HEK293 (cell line): ENCODE measurements at regions not wholly inside any gene's neighbourhood (a gene's known extent, or its start where the extent isn't known, plus 50 kb on each side); places are given as distances from the start of the nearest gene placed in this dataset.
"Not testable (repeated sequence)": the region's sequence is repeated elsewhere in the genome, so short reads cannot be mapped to it uniquely, and the experiment has no call there.

Experiments used
- CTCF ChIA-PET: fragments of 350-600 bp; formaldehyde crosslinking; extraction: SDS; loops from one replicate; lab custom pipeline; 2021; ENCODE audit warnings: antibody characterized with exemption; lab: Yijun Ruan, JAX
- POLR2A ChIA-PET: fragments of 300-600 bp; formaldehyde crosslinking; extraction: SDS; loops from one replicate; lab custom pipeline; 2020; ENCODE audit warnings: antibody characterized with exemption, inconsistent platforms; lab: Yijun Ruan, JAX
- H3K27ac ChIP-seq: fragments of 200-500 bp; sonication (Bioruptor generic); 2 replicates; pipeline ENCODE4 v1.5.1; 2014; ENCODE audit warnings: low read depth, low read length, control low read depth, inconsistent platforms; ENCODE audit errors: extremely low read depth
- H3K36me3 ChIP-seq, 2 experiments: fragments of 200-500 bp in 1 of 2; sonication (Bioruptor generic) in 1 of 2; 1 replicate in 1 of 2; 2 replicates in 1 of 2; pipeline ENCODE4 v1.5.1; 2014 to 2017; ENCODE audit warnings: inconsistent platforms in 2 of 2, low read length in 2 of 2; ENCODE audit not compliant: control insufficient read depth in 2 of 2, insufficient read depth in 1 of 2
- H3K4me1 ChIP-seq: fragments of 200-500 bp; sonication (Bioruptor generic); 2 replicates; pipeline ENCODE4 v1.5.1; 2014; ENCODE audit warnings: mild to moderate bottlenecking, low read length, inconsistent platforms; ENCODE audit not compliant: control insufficient read depth, insufficient read depth
- H3K4me3 ChIP-seq: 2 replicates; pipeline ENCODE4 v1.5.1; 2011; ENCODE audit warnings: low read depth, mild to moderate bottlenecking, control low read depth, low read length, moderate library complexity
- H3K9me3 ChIP-seq: fragments of 200-500 bp; sonication (Bioruptor generic); 2 replicates; pipeline ENCODE4 v1.5.1; 2014; ENCODE audit warnings: low read depth, low read length, inconsistent platforms; ENCODE audit not compliant: control insufficient read depth, insufficient read depth
- OSR2 ChIP-seq: fragments of 450-650 bp; formaldehyde crosslinking; IDR thresholded peaks from 2 replicates; pipeline ENCODE4 v1.5.1; 2016; ENCODE audit warnings: missing biosample characterization, missing genetic modification characterization
- ZNF341 ChIP-seq: fragments of 450-650 bp; formaldehyde crosslinking; IDR thresholded peaks from 2 replicates; pipeline ENCODE4; 2016; ENCODE audit warnings: low read depth, missing biosample characterization, missing genetic modification characterization
- TF ChIP-seq, protein P1 (sequence below): fragments of 450-650 bp; formaldehyde crosslinking; optimal IDR thresholded peaks from 2 replicates; pipeline ENCODE3; 2016; ENCODE audit warnings: missing biosample characterization, mild to moderate bottlenecking, missing genetic modification characterization
- TF ChIP-seq, protein P2 (sequence below): fragments of 450-650 bp; formaldehyde crosslinking; IDR thresholded peaks from 2 replicates; pipeline ENCODE4 v1.5.1; 2017; ENCODE audit warnings: missing biosample characterization, mild to moderate bottlenecking, missing genetic modification characterization, moderate library complexity

DNA sequence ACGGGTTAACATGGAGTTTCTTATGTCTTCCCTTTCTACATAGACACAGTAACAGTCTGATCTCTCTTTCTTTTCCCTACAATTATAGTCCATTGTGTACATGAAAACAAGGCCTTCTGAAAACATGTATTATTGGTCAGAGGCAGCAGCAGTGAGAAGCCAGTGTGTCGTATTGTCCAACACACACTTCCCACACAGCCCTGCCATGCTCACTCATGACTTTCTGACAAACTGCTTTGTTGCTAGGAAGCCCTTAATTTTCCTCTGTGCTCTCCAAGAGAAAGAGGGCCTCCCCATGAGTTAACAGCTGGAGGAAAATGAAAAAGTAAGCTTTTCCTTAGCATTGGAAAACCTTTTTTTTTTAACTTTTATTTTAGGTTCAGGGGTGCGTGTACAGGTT lies 56.4 kb upstream of the N4BP3 start:
- no peak for TF ChIP-seq OSR2
- TF ChIP-seq, protein P1, sequence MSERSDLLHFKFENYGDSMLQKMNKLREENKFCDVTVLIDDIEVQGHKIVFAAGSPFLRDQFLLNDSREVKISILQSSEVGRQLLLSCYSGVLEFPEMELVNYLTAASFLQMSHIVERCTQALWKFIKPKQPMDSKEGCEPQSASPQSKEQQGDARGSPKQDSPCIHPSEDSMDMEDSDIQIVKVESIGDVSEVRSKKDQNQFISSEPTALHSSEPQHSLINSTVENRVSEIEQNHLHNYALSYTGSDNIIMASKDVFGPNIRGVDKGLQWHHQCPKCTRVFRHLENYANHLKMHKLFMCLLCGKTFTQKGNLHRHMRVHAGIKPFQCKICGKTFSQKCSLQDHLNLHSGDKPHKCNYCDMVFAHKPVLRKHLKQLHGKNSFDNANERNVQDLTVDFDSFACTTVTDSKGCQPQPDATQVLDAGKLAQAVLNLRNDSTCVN (tag by site-specific recombination), result no peak
- no peak for TF ChIP-seq ZNF341 (tag by site-specific recombination)
- TF ChIP-seq, protein P2, sequence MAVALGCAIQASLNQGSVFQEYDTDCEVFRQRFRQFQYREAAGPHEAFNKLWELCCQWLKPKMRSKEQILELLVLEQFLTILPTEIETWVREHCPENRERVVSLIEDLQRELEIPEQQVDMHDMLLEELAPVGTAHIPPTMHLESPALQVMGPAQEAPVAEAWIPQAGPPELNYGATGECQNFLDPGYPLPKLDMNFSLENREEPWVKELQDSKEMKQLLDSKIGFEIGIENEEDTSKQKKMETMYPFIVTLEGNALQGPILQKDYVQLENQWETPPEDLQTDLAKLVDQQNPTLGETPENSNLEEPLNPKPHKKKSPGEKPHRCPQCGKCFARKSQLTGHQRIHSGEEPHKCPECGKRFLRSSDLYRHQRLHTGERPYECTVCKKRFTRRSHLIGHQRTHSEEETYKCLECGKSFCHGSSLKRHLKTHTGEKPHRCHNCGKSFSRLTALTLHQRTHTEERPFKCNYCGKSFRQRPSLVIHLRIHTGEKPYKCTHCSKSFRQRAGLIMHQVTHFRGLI (tag by site-specific recombination), result no peak
- TF ChIP-seq, all 188 proteins: peak for 0
- Histone ChIP-seq H3K4me3 (no peak overlapping the region), H3K4me1 (no peaks in the 10 kb centered on the region), H3K36me3 (no peaks in the 10 kb centered on the region), H3K9me3 (no peaks in the 10 kb centered on the region), H3K27ac (no peak overlapping the region)
- ChIA-PET POLR2A (no interaction called here), CTCF (interaction anchor here (0.6 to 1.1 kb wide), 3 partner anchors 46 to 1900 kb away, joined by 3 to 5 read pairs (median 3); no protein-coding TSS in a partner anchor)

DNA sequence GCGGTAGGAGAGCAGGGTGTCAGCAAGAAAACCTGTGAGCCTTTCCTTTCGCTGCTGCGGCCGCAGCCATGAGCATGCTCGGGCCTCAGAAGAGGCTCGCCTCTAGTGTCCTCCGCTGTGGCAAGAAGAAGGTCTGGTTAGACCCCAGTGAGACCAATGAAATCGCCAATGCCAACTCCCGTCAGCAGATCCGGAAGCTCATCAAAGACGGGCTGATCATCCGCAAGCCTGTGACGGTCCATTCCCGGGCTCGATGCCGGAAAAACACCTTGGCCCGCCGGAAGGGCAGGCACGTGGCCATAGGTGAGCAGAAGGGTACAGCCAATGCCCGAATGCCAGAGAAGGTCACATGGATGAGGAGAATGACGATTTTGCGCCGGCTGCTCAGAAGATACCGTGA lies 57.8 kb upstream of the N4BP3 start:
- CTCF ChIA-PET, result interaction anchor here (1.1 kb wide), 1 partner anchor 71 kb away, joined by 5 read pairs; no protein-coding TSS in a partner anchor
- H3K4me1 ChIP-seq, H3K36me3 ChIP-seq, POLR2A ChIA-PET, H3K4me3 ChIP-seq, H3K9me3 ChIP-seq, H3K27ac ChIP-seq: not testable (repeated sequence)

DNA sequence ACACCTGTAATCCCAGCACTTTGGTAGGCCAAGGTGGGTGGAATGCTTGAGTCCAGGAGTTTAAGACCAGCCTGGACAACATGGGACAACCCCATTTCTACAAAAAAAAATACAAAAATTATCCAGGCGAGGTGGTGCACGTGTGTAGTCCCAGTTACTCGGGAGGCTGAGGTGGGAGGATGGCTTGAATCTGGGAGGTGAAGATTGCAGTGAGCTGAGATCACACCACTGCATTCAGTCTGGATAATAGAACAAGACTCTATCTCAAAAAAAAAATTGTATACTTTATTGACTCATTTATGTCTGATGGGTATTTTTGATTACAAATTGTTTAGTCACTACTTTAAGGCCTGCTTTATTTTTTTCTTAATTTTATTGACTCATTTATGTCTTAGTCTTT lies 56.0 kb upstream of the PROP1 start:
- H3K9me3 ChIP-seq, H3K4me1 ChIP-seq, CTCF ChIA-PET, POLR2A ChIA-PET, H3K36me3 ChIP-seq, H3K27ac ChIP-seq, H3K4me3 ChIP-seq: not testable (repeated sequence)

DNA sequence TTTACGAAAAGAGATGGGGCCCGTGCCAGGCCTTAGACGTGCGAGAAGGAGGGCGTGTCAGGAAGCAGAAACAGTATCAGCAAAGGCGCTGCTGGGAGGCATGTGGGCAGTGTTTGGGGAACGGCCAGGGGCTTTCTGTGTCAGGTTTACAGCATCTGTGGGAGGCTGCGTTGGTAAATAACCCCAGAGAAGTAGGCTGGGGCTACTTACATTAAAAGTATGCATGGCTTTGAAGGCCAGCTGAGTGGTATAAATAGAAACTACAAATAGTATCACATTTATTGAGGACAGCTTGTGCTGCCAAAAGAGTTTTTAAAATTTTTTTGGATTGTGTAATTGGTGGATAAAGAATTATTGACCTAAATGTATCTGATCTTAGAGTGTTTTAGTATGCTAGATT lies 54.8 kb upstream of the PROP1 start:
- POLR2A ChIA-PET, H3K9me3 ChIP-seq, H3K4me1 ChIP-seq, H3K36me3 ChIP-seq, CTCF ChIA-PET, H3K27ac ChIP-seq, H3K4me3 ChIP-seq: not testable (repeated sequence)

DNA sequence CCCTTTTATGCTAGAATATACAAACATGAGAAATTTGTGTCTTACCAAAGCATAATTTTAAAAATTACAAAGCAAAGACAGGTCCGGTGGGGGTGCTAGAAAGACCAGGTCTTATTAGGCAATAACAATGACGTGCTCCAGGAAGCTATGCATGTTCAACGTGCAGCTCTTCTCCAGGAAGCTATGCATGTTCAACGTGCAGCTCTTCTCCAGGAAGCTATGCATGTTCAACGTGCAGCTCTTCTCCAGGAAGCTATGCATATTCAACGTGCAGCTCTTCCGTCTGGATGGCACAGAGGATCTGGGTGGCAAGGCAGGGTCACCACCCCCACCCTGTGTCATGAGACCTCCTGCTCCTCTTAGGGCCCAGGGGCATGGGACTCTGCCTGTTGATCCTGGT lies 51.9 kb upstream of the PROP1 start:
- CTCF ChIA-PET, POLR2A ChIA-PET, H3K36me3 ChIP-seq, H3K4me3 ChIP-seq, H3K27ac ChIP-seq, H3K4me1 ChIP-seq, H3K9me3 ChIP-seq: not testable (repeated sequence)

DNA sequence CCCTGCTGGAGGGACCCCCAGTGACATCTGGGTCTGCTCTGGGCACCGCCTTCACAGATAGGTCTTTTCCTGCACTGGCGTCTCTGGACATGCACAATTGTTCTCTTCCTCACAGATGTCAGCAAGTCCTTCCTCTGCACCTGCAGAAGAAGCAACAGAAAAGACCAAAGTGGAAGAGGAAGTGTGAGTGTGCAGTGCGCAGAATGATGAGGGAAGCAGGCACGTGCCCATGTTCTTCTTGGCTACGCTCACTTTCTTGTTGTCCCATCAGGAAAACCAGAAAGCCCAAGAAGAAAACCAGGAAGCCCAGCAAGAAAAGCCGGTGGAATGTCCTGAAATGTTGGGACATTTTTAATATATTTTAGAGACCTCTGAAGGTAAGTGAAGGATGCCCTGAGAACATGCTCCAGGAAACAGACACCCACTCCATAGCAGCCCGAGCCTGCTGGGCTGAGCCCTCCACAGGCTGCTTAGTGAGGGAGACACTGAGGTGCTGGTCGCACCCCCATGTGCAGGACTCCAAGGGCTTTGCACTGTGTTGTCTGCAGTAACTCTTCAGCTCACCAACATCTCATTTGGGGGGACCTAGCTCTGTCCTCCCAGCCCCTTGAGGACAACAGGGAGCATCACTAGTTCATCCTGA lies 50.8 kb upstream of the PROP1 start:
- H3K27ac ChIP-seq, H3K4me3 ChIP-seq, CTCF ChIA-PET, H3K4me1 ChIP-seq, H3K36me3 ChIP-seq, POLR2A ChIA-PET, H3K9me3 ChIP-seq: not testable (repeated sequence)

DNA sequence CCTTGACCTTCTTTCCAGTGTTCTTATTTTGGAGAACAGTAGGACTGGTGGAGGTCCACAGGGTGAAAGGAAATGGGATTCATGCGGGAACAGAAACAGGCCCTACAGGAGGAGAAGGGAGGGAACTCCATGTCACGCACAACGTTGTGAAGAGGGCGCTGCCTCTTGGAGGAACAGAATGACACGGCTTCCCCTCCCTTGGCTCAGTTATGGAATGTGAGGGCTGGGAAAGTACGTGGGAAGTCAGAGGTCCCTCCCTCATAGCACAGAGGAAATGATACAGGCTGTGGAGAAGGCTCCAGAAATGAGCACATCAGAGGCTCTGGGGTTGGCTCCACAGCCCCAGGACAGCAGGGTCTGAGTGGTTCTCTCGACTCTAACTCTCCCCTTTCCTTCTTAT lies 49.9 kb upstream of the PROP1 start:
- POLR2A ChIA-PET, CTCF ChIA-PET, H3K36me3 ChIP-seq, H3K4me1 ChIP-seq, H3K27ac ChIP-seq, H3K4me3 ChIP-seq, H3K9me3 ChIP-seq: not testable (repeated sequence)
